ENCODE measurements at regions not wholly inside any gene's neighbourhood (a gene's known extent, or its start where the extent isn't known, plus 50 kb on each side); places are given as distances from the start of the nearest gene placed in this dataset.

- no peak overlapping the region for H3K4me3 ChIP-seq
- no peak for DNase-seq (ENCODE audit: low spot score)
- H3K27ac ChIP-seq, result no peak overlapping the region
- TF ChIP-seq, protein P1, sequence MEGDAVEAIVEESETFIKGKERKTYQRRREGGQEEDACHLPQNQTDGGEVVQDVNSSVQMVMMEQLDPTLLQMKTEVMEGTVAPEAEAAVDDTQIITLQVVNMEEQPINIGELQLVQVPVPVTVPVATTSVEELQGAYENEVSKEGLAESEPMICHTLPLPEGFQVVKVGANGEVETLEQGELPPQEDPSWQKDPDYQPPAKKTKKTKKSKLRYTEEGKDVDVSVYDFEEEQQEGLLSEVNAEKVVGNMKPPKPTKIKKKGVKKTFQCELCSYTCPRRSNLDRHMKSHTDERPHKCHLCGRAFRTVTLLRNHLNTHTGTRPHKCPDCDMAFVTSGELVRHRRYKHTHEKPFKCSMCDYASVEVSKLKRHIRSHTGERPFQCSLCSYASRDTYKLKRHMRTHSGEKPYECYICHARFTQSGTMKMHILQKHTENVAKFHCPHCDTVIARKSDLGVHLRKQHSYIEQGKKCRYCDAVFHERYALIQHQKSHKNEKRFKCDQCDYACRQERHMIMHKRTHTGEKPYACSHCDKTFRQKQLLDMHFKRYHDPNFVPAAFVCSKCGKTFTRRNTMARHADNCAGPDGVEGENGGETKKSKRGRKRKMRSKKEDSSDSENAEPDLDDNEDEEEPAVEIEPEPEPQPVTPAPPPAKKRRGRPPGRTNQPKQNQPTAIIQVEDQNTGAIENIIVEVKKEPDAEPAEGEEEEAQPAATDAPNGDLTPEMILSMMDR (IDR thresholded peaks at IDR 0.05), result no peak
Measured at GRCh38 chr5:142437563-142437962, 112.7 kb upstream of the SPRY4 start.

DNA sequence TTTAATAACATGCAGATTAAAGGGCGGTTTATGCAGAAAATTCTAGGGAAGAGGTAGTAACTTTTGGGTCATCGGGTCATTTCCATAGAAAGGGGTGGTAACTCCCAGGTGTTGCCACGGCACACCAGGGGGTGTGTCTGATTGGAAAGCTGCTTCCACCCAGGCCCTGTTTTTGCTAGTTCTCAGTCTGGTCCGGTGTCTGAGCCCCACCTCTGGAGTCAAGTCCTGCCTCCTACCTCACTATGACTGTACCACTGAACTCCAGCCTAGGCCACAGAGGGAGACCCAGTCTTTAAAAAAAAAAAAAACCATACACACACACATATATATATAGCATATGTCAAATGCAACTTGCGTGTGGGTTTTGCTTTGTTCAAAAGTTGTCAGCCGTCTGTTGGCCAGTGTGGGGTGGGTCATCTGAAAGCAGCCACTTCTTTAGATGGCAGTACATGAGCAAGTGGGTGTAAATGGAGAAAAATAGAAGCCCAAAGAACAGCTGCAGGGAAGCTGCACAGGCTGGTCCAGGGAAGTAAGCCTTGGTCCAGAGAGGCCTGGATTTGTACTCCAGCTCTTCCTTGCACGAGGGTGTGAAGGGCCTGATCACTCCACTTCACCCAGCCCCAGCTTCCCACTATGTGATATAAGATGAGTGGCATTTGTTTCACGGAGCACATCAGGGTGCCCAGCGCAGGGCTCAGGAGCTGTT is 110.7 kb upstream of the SPRY4 start:
- TF ChIP-seq, protein P1 (IDR thresholded peaks at IDR 0.05), result no peak
- DNase-seq (ENCODE audit: low spot score), result no peak
- Histone ChIP-seq H3K4me3 (no peak overlapping the region), H3K27ac (no peak overlapping the region)

GRCh38 chr5:142434322-142434612 is 109.4 kb upstream of the SPRY4 start:
- no peak overlapping the region for H3K4me3 ChIP-seq
- H3K27ac ChIP-seq, result peak overlapping the region in 1 of 2 donors; percentile 59
- DNase-seq (ENCODE audit: low spot score), result no peak

DNA sequence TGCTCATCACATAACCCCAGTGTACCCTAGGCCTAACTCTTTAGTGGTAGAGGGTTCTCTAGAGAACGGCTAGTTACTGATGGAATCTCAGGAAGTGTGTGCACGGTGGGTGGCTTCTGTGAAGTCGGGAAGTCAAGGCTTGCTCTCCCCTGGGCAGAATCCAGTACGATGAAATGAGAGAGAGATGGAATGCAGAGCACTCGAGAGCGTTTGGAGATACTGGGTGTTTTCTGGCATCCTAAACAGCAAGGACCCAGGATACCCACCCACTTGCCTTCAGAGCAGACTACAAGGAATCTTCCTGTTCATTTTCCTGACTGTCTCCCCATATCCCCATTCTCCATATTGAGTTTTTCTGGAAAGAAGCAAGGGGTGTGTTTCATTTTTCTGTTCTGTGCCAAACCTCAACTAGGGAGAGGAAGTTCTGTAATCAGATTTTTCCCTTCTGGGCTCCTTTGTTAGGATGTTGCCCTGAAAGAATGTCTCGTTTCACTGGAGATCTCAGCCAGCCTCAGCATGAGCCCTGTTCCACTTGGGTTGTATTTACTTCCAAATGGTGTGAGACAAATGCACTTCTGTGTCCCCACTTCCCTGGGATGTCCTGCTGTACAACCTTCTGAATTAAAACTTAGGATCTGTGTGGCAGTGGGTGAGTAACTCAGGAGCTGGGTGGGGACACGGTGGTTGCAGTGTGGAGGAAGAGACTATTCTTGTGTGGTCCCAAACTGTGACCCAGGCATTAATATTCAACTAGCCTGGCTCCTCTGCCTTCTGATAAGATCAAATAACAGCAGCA is 108.9 kb upstream of the SPRY4 start:
- Histone ChIP-seq H3K27ac (peak overlapping the region in 1 of 2 donors; percentile 59), H3K4me3 (no peak overlapping the region)
- TF ChIP-seq, protein P1 (IDR thresholded peaks at IDR 0.05), result no peak
- no peak for DNase-seq (ENCODE audit: low spot score)

More at GRCh38 chr5:142434322-142434612, 109.4 kb upstream of the SPRY4 start:
- TF ChIP-seq, protein P1 (IDR thresholded peaks at IDR 0.05), result no peak

DNA sequence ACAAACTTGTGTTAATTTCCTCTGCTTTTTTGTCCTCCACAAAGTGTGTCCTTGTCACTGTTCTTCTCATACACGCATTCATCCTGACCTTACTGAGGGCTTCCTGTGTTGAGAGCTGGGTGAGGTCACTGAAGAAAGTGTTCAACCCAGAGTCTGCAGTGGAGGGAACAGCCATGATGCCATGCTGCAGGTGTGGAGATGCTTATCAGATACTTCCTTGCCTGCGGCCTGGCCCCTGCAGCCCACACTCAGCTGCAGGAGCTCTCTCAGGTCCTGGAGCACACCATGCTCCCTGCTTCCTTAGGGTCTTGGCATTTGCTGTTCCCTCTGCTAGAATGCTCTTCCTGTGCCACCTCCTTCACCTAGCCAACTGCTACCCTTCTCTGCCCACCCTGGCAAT is 108.1 kb upstream of the SPRY4 start:
- TF ChIP-seq, protein P1 (IDR thresholded peaks at IDR 0.05), result no peak
- Histone ChIP-seq H3K27ac (peak overlapping the region in 1 of 2 donors; percentile 59), H3K4me3 (no peak overlapping the region)
- DNase-seq (ENCODE audit: low spot score), result no peak

GRCh38 chr5:142432369-142432863 is 107.6 kb upstream of the SPRY4 start:
- Histone ChIP-seq H3K4me3 (no peak overlapping the region), H3K27ac (no peak overlapping the region)
- TF ChIP-seq, protein P1 (IDR thresholded peaks at IDR 0.05), result no peak
- DNase-seq (ENCODE audit: low spot score), result no peak
